DOHH2 (cell line): ENCODE measurements at regions not wholly inside any gene's neighbourhood (a gene's known extent, or its start where the extent isn't known, plus 50 kb on each side); places are given as distances from the start of the nearest gene placed in this dataset.

Source experiments
- CTCF ChIP-seq: fragments of 200-600 bp; sonication (generic); IDR thresholded peaks from one replicate; pipeline ENCODE4 v1.5.1; 2014; ENCODE audit warnings: antibody characterized with exemption, mild to moderate bottlenecking, low read depth, low read length; ENCODE audit not compliant: poor library complexity, severe bottlenecking
- EZH2phosphoT487 ChIP-seq: fragments of 200-600 bp; sonication (generic); IDR thresholded peaks from 2 replicates; pipeline ENCODE4 v1.6.1; 2017; ENCODE audit warnings: borderline replicate concordance, mild to moderate bottlenecking, antibody characterized with exemption, low read length, moderate library complexity, mixed read lengths

GRCh38 chr1:234823191-234824176, 213.5 kb upstream of the IRF2BP2 start:
- no peak for TF ChIP-seq CTCF
- TF ChIP-seq EZH2phosphoT487, result no peak
